OCI-LY1 (cell line): ENCODE measurements at regions not wholly inside any gene's neighbourhood (a gene's known extent, or its start where the extent isn't known, plus 50 kb on each side); places are given as distances from the start of the nearest gene placed in this dataset.

Source experiments
- H2AFZ ChIP-seq: fragments of 200-600 bp; sonication (generic), shearing (Covaris generic); 2 replicates; pipeline ENCODE4 v1.6.0; 2014; ENCODE audit warnings: antibody characterized with exemption, mild to moderate bottlenecking, low read length
- H3F3A ChIP-seq: fragments of 200-600 bp; sonication (generic), shearing (Covaris generic); 2 replicates; pipeline ENCODE4 v1.6.0; 2014; ENCODE audit warnings: mild to moderate bottlenecking, antibody characterized with exemption, low read length, moderate library complexity; ENCODE audit not compliant: insufficient read depth
- H3K27ac ChIP-seq: fragments of 200-600 bp; sonication (generic); 2 replicates; pipeline ENCODE4 v1.5.1; 2014; ENCODE audit warnings: low read length, mixed run types, mild to moderate bottlenecking, low read depth; ENCODE audit not compliant: poor library complexity, severe bottlenecking
- H3K27me3 ChIP-seq: fragments of 200-600 bp; sonication (generic); 2 replicates; pipeline ENCODE4 v1.6.0; 2014; ENCODE audit warnings: antibody characterized with exemption, mild to moderate bottlenecking, low read length, moderate library complexity; ENCODE audit not compliant: insufficient read depth
- H3K36me3 ChIP-seq: fragments of 200-600 bp; sonication (generic); 2 replicates; pipeline ENCODE4 v1.6.1; 2014; ENCODE audit warnings: mild to moderate bottlenecking, antibody characterized with exemption, low read length, moderate library complexity, mixed read lengths; ENCODE audit not compliant: insufficient read depth
- H3K4me1 ChIP-seq: fragments of 200-600 bp; sonication (generic); 2 replicates; pipeline ENCODE4 v1.5.1; 2014; ENCODE audit warnings: mild to moderate bottlenecking, low read length, moderate library complexity; ENCODE audit not compliant: insufficient read depth, severe bottlenecking
- H3K4me2 ChIP-seq: fragments of 200-600 bp; sonication (generic), shearing (Covaris generic); 2 replicates; pipeline ENCODE4 v1.6.1; 2014; ENCODE audit warnings: low read length
- H3K4me3 ChIP-seq: fragments of 200-600 bp; sonication (generic); 2 replicates; pipeline ENCODE4 v1.5.1; 2014; ENCODE audit warnings: low read length, low read depth, mild to moderate bottlenecking, mixed read lengths; ENCODE audit not compliant: poor library complexity, severe bottlenecking
- H3K79me2 ChIP-seq: fragments of 200-600 bp; shearing (Covaris generic); 2 replicates; pipeline ENCODE4 v1.6.1; 2016; ENCODE audit warnings: mixed run types, low read length, mixed read lengths; ENCODE audit not compliant: insufficient read depth
- H3K9ac ChIP-seq: fragments of 200-600 bp; sonication (generic), shearing (Covaris generic); 2 replicates; pipeline ENCODE4 v1.6.1; 2014; ENCODE audit warnings: mild to moderate bottlenecking, low read length, mixed read lengths
- H3K9me2 ChIP-seq: fragments of 200-600 bp; sonication (generic), shearing (Covaris generic); 2 replicates; pipeline ENCODE4 v1.6.1; 2014; ENCODE audit warnings: low read depth, mild to moderate bottlenecking, low read length, mixed read lengths
- H3K9me3 ChIP-seq: fragments of 200-600 bp; shearing (Covaris generic); 2 replicates; pipeline ENCODE4 v1.6.1; 2014; ENCODE audit warnings: low read length, mixed read lengths
- H4K20me1 ChIP-seq: fragments of 200-600 bp; sonication (generic), shearing (Covaris generic); 2 replicates; pipeline ENCODE4 v1.6.0; 2016; ENCODE audit warnings: mild to moderate bottlenecking, low read length; ENCODE audit not compliant: insufficient read depth
- EZH2 ChIP-seq: fragments of 200-600 bp; sonication (generic), shearing (Covaris generic); IDR thresholded peaks from 2 replicates; pipeline ENCODE4 v1.8.0; 2017; ENCODE audit warnings: borderline replicate concordance, mixed run types, mild to moderate bottlenecking, antibody characterized with exemption, low read length, moderate library complexity, mixed read lengths
- TF ChIP-seq, protein P1 (sequence below): fragments of 200-600 bp; sonication (generic), shearing (Covaris generic); IDR thresholded peaks from 2 replicates; pipeline ENCODE4 v1.5.1; 2017; ENCODE audit warnings: mild to moderate bottlenecking, antibody characterized with exemption, low read length, moderate library complexity, mixed read lengths

GRCh38 chr17:5843366-5844026 lies 226.7 kb upstream of the WSCD1 start:
- Histone ChIP-seq H3K4me2 (no peak overlapping the region), H3K9ac (no peak overlapping the region), H4K20me1 (no peaks in the 10 kb centered on the region), H3K27me3 (no peaks in the 10 kb centered on the region), H3K79me2 (no peaks in the 10 kb centered on the region), H3K9me2 (no peaks in the 10 kb centered on the region), H3K36me3 (no peaks in the 10 kb centered on the region), H2AFZ (no peak overlapping the region), H3K4me1 (no peaks in the 10 kb centered on the region), H3K9me3 (no peaks in the 10 kb centered on the region), H3K27ac (no peak overlapping the region), H3K4me3 (no peak overlapping the region), H3F3A (no peaks in the 10 kb centered on the region)
- no peak for TF ChIP-seq EZH2
- TF ChIP-seq, protein P1, sequence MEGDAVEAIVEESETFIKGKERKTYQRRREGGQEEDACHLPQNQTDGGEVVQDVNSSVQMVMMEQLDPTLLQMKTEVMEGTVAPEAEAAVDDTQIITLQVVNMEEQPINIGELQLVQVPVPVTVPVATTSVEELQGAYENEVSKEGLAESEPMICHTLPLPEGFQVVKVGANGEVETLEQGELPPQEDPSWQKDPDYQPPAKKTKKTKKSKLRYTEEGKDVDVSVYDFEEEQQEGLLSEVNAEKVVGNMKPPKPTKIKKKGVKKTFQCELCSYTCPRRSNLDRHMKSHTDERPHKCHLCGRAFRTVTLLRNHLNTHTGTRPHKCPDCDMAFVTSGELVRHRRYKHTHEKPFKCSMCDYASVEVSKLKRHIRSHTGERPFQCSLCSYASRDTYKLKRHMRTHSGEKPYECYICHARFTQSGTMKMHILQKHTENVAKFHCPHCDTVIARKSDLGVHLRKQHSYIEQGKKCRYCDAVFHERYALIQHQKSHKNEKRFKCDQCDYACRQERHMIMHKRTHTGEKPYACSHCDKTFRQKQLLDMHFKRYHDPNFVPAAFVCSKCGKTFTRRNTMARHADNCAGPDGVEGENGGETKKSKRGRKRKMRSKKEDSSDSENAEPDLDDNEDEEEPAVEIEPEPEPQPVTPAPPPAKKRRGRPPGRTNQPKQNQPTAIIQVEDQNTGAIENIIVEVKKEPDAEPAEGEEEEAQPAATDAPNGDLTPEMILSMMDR = no peak

GRCh38 chr17:5846001-5846400 lies 224.2 kb upstream of the WSCD1 start:
- H3K79me2 ChIP-seq = no peaks in the 10 kb centered on the region
- H4K20me1 ChIP-seq = no peaks in the 10 kb centered on the region
- H3K4me2 ChIP-seq = no peak overlapping the region
- H2AFZ ChIP-seq = no peak overlapping the region
- TF ChIP-seq, protein P1 = no peak
- no peak for TF ChIP-seq EZH2
- no peaks in the 10 kb centered on the region for H3K9me3 ChIP-seq
- no peak overlapping the region for H3K4me3 ChIP-seq
- H3K27ac ChIP-seq = no peak overlapping the region
- no peaks in the 10 kb centered on the region for H3K9me2 ChIP-seq
- H3K4me1 ChIP-seq = no peaks in the 10 kb centered on the region
- no peak overlapping the region for H3K9ac ChIP-seq
- no peaks in the 10 kb centered on the region for H3K27me3 ChIP-seq
- H3K36me3 ChIP-seq = no peaks in the 10 kb centered on the region
- no peaks in the 10 kb centered on the region for H3F3A ChIP-seq

DNA sequence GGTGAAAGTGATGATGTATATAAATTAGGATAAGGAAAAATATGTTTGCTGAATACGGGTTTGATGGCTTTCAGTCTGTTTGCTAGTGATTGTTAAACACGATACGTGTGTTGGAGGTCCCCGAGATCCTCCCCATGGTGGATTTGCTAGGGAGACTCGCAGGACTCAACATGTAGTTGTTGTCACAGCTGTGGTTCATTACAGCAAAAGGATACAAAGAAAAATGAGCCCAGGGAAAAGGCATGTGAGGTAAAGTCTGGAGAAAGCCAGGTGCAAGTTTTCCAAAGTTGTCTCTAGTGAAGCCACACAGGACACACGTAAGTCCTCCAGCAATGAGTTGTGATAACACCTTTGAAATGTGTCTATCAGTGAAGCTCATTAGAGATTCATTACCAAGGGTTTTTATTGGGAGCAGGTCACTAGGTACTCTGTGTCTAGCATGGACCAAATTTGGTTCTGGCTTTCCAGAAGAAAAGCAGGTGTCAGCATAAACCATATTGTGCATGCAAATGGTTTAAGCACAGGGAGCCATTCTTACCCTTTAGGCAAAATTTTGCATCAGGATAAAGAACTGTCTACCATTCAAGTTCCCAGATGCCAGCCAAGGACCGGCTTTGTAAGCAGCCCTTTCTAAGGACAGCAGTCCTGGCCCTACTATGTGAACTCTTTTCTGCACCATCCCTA lies 215.2 kb upstream of the WSCD1 start:
- Histone ChIP-seq H4K20me1 (no peaks in the 10 kb centered on the region), H3F3A (no peaks in the 10 kb centered on the region)

More for the DNA sequence above, 215.2 kb upstream of the WSCD1 start:
- Histone ChIP-seq H3K36me3 (no peaks in the 10 kb centered on the region), H3K9me2 (no peaks in the 10 kb centered on the region), H3K27ac (no peak overlapping the region), H3K9ac (no peak overlapping the region), H3K4me2 (no peak overlapping the region), H3K4me3 (no peak overlapping the region), H2AFZ (no peak overlapping the region), H3K9me3 (no peaks in the 10 kb centered on the region), H3K27me3 (no peaks in the 10 kb centered on the region), H3K79me2 (no peaks in the 10 kb centered on the region), H3K4me1 (no peaks in the 10 kb centered on the region)
- TF ChIP-seq EZH2 = no peak
- TF ChIP-seq, protein P1 = no peak
